ENCODE measurements at regions not wholly inside any gene's neighbourhood (a gene's known extent, or its start where the extent isn't known, plus 50 kb on each side); places are given as distances from the start of the nearest gene placed in this dataset.

DNA sequence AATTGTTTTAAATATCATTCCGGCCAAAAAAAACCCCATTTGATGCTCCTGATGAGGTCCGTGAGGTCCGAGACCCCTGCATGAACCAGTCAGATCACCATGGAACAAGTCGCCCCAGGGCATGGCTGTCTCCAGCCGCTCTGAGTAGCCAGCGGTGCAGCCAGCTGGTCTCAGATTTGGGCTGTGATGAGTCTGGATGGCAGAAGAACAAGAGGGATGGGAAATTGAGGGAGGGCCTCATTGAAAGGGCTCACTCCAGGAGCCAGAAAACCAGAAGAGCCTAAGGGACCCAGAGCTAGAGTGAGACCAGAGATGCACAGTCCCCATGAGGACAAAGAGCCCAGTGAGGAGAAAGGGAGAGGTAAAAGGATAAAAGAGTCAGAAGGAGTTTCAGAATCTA, 174.0 kb downstream of the TOMM20 start (continued):
- TF ChIP-seq, protein P1, sequence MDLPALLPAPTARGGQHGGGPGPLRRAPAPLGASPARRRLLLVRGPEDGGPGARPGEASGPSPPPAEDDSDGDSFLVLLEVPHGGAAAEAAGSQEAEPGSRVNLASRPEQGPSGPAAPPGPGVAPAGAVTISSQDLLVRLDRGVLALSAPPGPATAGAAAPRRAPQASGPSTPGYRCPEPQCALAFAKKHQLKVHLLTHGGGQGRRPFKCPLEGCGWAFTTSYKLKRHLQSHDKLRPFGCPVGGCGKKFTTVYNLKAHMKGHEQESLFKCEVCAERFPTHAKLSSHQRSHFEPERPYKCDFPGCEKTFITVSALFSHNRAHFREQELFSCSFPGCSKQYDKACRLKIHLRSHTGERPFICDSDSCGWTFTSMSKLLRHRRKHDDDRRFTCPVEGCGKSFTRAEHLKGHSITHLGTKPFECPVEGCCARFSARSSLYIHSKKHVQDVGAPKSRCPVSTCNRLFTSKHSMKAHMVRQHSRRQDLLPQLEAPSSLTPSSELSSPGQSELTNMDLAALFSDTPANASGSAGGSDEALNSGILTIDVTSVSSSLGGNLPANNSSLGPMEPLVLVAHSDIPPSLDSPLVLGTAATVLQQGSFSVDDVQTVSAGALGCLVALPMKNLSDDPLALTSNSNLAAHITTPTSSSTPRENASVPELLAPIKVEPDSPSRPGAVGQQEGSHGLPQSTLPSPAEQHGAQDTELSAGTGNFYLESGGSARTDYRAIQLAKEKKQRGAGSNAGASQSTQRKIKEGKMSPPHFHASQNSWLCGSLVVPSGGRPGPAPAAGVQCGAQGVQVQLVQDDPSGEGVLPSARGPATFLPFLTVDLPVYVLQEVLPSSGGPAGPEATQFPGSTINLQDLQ (CRISPR knock-in tag; IDR thresholded peaks at IDR 0.05) = no peak
- TF ChIP-seq, protein P2, sequence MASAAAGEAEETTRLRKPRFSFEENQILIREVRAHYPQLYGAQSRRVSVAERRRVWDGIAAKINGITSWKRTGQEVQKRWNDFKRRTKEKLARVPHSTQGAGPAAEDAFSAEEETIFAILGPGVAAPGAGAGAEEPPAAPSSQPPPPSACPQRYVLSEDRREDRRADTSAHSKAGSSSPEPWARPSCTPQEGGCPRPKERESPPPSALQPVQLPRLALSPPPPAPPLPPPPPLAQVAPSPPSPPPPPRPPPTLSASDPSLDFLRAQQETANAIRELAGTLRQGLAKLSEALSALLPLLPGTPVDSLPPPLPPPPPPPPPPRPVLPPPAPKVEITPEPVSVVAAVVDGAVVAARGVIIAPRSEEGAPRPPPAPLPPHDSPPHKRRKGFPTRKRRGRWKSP (CRISPR knock-in tag; IDR thresholded peaks at IDR 0.05) = no peak
- TF ChIP-seq NFATC3 (CRISPR knock-in tag; IDR thresholded peaks at IDR 0.05) = no peak
- TF ChIP-seq SETDB1 (CRISPR knock-in tag; IDR thresholded peaks at IDR 0.05; ENCODE audit: borderline replicate concordance) = no peak
- TF ChIP-seq, protein P3, sequence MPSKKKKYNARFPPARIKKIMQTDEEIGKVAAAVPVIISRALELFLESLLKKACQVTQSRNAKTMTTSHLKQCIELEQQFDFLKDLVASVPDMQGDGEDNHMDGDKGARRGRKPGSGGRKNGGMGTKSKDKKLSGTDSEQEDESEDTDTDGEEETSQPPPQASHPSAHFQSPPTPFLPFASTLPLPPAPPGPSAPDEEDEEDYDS (CRISPR knock-in tag; IDR thresholded peaks at IDR 0.05) = no peak
- TF ChIP-seq ZNF44 (CRISPR knock-in tag; IDR thresholded peaks at IDR 0.05) = no peak
- TF ChIP-seq EED (CRISPR knock-in tag; IDR thresholded peaks at IDR 0.05) = no peak
- TF ChIP-seq ZNF460 (CRISPR knock-in tag; IDR thresholded peaks at IDR 0.05; ENCODE audit: borderline replicate concordance) = no peak
- no peak for TF ChIP-seq ZNF343 (CRISPR knock-in tag; IDR thresholded peaks at IDR 0.05)
- TF ChIP-seq, protein P4, sequence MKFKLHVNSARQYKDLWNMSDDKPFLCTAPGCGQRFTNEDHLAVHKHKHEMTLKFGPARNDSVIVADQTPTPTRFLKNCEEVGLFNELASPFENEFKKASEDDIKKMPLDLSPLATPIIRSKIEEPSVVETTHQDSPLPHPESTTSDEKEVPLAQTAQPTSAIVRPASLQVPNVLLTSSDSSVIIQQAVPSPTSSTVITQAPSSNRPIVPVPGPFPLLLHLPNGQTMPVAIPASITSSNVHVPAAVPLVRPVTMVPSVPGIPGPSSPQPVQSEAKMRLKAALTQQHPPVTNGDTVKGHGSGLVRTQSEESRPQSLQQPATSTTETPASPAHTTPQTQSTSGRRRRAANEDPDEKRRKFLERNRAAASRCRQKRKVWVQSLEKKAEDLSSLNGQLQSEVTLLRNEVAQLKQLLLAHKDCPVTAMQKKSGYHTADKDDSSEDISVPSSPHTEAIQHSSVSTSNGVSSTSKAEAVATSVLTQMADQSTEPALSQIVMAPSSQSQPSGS (CRISPR knock-in tag; IDR thresholded peaks at IDR 0.05) = no peak
- TF ChIP-seq ZNF703 (CRISPR knock-in tag; IDR thresholded peaks at IDR 0.05; ENCODE audit: borderline replicate concordance) = no peak
- TF ChIP-seq, protein P5, sequence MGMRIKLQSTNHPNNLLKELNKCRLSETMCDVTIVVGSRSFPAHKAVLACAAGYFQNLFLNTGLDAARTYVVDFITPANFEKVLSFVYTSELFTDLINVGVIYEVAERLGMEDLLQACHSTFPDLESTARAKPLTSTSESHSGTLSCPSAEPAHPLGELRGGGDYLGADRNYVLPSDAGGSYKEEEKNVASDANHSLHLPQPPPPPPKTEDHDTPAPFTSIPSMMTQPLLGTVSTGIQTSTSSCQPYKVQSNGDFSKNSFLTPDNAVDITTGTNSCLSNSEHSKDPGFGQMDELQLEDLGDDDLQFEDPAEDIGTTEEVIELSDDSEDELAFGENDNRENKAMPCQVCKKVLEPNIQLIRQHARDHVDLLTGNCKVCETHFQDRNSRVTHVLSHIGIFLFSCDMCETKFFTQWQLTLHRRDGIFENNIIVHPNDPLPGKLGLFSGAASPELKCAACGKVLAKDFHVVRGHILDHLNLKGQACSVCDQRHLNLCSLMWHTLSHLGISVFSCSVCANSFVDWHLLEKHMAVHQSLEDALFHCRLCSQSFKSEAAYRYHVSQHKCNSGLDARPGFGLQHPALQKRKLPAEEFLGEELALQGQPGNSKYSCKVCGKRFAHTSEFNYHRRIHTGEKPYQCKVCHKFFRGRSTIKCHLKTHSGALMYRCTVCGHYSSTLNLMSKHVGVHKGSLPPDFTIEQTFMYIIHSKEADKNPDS (CRISPR knock-in tag; IDR thresholded peaks at IDR 0.05) = no peak
- no peak for TF ChIP-seq NAIF1 (CRISPR knock-in tag; IDR thresholded peaks at IDR 0.05; ENCODE audit: borderline replicate concordance)
